ENCODE measurements at regions not wholly inside any gene's neighbourhood (a gene's known extent, or its start where the extent isn't known, plus 50 kb on each side); places are given as distances from the start of the nearest gene placed in this dataset.
A peak's percentile ranks its signal among the peaks of the same experiment; 100 is the strongest.
"Not testable (repeated sequence)": the region's sequence is repeated elsewhere in the genome, so short reads cannot be mapped to it uniquely, and the experiment has no call there.

GRCh38 chr21:21860888-21861287 lies 862.7 kb downstream of the NCAM2 start:
- DNase-seq: peak; percentile 9

GRCh38 chr21:21864321-21864840 lies 866.2 kb downstream of the NCAM2 start:
- DNase-seq: no peak

GRCh38 chr21:21897275-21897883 lies 899.2 kb downstream of the NCAM2 start:
- no peak for DNase-seq

- DNase-seq: no peak
Measured at GRCh38 chr21:21898801-21899200, 900.6 kb downstream of the NCAM2 start.

GRCh38 chr21:21902416-21902815 lies 904.2 kb downstream of the NCAM2 start:
- DNase-seq: not testable (repeated sequence)

- DNase-seq: no peak
Measured at GRCh38 chr21:21907271-21907670, 909.1 kb downstream of the NCAM2 start.

- peak; percentile 19 for DNase-seq
Measured at GRCh38 chr21:21915816-21916215, 917.6 kb downstream of the NCAM2 start.

- DNase-seq: peak; percentile 19
Measured at GRCh38 chr21:21921410-21922232, 923.4 kb downstream of the NCAM2 start.

- DNase-seq: peak; percentile 7
Measured at GRCh38 chr21:21929226-21929625, 931.0 kb downstream of the NCAM2 start.

- DNase-seq: peak; percentile 54
Measured at GRCh38 chr21:21929789-21930188, 931.6 kb downstream of the NCAM2 start.

- DNase-seq: no peak
Measured at GRCh38 chr21:21952566-21952965, 954.4 kb downstream of the NCAM2 start.

GRCh38 chr21:21955204-21955603 lies 957.0 kb downstream of the NCAM2 start:
- DNase-seq: no peak

- DNase-seq: no peak
Measured at GRCh38 chr21:21957490-21957889, 959.3 kb downstream of the NCAM2 start.

GRCh38 chr21:21963911-21964310 lies 965.7 kb downstream of the NCAM2 start:
- DNase-seq: no peak

- DNase-seq: peak; percentile 8
Measured at GRCh38 chr21:21968810-21969209, 970.6 kb downstream of the NCAM2 start.

GRCh38 chr21:21969211-21969610 lies 971.0 kb downstream of the NCAM2 start:
- DNase-seq: no peak

GRCh38 chr21:21971384-21971783 lies 973.2 kb downstream of the NCAM2 start:
- peak; percentile 38 for DNase-seq

- DNase-seq: no peak
Measured at GRCh38 chr21:21973806-21974205, 975.6 kb downstream of the NCAM2 start.

GRCh38 chr21:21996891-21997290 lies 998.7 kb downstream of the NCAM2 start:
- no peak for DNase-seq

GRCh38 chr21:21997390-21998333 lies 999.5 kb downstream of the NCAM2 start:
- no peak for DNase-seq

- no peak for DNase-seq
Measured at GRCh38 chr21:22019766-22020165, 1021.6 kb downstream of the NCAM2 start.

GRCh38 chr21:22020221-22020620 lies 1022.0 kb downstream of the NCAM2 start:
- DNase-seq: no peak

- DNase-seq: not testable (repeated sequence)
Measured at GRCh38 chr21:22023896-22024295, 1025.7 kb downstream of the NCAM2 start.
